GM18951 (cell line): ENCODE measurements at regions not wholly inside any gene's neighbourhood (a gene's known extent, or its start where the extent isn't known, plus 50 kb on each side); places are given as distances from the start of the nearest gene placed in this dataset.

Experiments
- POLR2A ChIP-seq: IDR thresholded peaks from 4 replicates; pipeline ENCODE4 v1.6.1; 2011; ENCODE audit warnings: mild to moderate bottlenecking; ENCODE audit not compliant: insufficient read length, insufficient read depth; ENCODE audit errors: extremely low read depth
- in situ Hi-C: fragments of 300-500 bp; cut with MboI; formaldehyde crosslinking; loops from one replicate; pipeline ENCODE4 v1.12.0; 2022; ENCODE audit warnings: low sequenced_read_pairs, mixed read lengths, inconsistent platforms; ENCODE audit not compliant: unreplicated experiment

DNA sequence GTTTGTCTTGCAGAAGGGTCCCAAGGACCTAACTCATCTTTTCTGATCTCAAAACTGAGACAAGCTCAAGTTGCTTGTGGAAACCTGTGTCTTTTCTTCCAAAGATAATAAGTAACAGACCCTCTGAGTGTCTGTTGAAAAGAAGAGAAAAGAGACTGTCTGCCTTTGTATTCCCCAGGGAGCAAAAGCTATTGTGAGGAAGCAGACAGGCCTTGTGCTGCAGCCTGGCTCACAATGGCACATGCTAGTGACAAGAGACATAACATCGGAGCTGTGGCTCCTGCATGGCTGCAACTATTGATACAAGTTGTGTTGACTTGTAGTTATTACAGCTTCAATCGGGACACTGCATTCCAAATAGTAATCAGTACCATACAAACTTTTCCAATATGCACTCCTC, 202.9 kb downstream of the DKK1 start:
- no peak for TF ChIP-seq POLR2A
- in situ Hi-C loops = no loop called here

DNA sequence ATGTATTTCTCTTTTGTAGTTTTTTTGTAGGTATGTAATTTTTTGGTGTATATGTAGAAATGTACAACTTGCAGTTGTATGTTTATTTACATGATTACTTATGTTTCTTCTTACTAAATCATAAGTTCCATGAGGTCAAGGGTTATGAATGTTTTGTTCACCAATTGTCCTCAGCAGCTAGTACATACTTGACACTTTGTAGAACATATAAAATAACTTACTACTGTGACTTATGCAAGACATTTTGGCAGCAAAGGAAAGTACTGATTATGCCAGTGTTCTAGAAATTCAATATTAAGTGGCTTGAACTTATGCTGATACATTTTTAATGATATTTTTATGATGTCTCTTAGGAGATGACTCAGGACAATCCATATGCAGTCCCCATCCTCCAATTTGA, 209.6 kb downstream of the DKK1 start:
- in situ Hi-C loops = no loop called here
- no peak for TF ChIP-seq POLR2A

DNA sequence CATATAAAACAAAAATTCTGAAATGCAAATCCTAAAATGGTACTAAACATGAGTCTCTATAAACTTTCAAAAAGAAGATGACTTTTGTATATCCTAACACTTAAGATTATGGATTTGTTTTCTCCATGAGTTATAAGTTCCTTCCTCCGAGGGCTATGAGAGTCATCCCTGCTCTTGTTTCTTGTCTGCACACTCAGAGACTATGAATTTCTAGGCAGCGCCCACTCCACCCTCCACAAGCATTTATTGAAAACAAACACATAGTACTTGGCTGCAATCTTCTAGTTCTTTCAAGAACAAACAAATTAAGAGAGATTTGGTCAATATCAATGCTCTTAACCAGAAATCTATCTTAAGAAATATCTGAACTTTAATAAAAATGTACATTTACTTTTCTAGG, 211.7 kb downstream of the DKK1 start:
- in situ Hi-C loops = no loop called here
- TF ChIP-seq POLR2A = no peak

DNA sequence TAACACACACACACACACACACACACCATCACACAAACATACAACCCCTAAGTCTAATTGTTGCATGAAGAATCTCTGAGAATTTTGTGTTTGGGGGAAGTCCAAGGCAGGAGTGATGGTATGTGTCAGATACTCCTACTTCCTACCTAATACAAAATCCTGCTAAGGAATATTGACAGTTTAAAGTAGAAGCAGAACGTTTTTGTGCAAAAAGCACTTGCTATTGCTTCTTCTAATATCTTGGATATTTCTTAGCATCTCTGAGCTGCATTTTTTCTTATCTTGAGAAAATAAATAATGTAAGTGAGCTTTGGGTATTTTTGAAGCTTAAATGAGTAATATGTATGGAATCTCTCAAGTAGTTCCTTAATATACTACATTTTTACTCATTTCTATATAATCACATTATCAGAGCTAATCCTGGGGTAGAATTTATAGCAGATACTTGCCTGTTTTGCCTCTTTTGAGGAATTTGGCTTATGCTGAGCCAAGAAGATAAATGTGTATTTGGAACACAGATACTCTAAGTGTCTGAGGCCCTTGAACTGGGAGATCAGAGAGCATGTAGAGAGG, 212.3 kb downstream of the DKK1 start:
- TF ChIP-seq POLR2A = no peak
- in situ Hi-C loops = no loop called here

DNA sequence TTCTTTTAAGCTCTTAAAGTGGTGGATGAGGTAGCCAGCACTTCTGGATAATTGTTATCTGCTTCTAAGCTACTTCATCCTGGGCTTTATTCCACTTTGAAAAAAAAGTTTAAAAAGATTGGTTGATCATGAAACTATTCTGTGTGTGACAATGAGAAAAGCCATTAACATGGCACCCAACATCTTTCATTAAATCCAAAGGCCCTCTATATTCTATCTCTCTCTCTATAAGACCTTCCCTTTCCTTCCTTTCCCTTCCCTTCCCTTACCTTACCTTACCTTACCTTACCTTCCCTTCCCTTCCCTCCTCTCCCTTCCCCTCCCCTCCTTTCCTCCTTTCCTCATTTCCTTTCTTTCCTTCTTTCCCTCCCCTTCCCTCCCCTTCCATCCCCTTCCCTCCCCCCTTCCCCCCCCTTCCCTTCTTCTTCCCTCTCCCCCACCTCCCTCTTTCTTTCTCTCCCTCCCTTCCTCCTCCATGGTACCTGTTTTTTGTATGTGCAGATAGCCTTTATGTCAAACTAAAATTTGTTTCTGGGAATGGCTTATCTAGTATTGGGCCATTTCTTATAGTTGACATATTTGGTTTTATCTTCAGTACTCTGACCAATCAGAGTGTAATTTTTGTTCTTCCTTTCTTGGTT, 218.7 kb downstream of the DKK1 start:
- TF ChIP-seq POLR2A = no peak
- in situ Hi-C loops = no loop called here

- no peak for TF ChIP-seq POLR2A
- in situ Hi-C loops = no loop called here
Observed at GRCh38 chr10:52533986-52534385, 219.9 kb downstream of the DKK1 start.

GRCh38 chr10:52539463-52539862, 225.4 kb downstream of the DKK1 start:
- in situ Hi-C loops = no loop called here

DNA sequence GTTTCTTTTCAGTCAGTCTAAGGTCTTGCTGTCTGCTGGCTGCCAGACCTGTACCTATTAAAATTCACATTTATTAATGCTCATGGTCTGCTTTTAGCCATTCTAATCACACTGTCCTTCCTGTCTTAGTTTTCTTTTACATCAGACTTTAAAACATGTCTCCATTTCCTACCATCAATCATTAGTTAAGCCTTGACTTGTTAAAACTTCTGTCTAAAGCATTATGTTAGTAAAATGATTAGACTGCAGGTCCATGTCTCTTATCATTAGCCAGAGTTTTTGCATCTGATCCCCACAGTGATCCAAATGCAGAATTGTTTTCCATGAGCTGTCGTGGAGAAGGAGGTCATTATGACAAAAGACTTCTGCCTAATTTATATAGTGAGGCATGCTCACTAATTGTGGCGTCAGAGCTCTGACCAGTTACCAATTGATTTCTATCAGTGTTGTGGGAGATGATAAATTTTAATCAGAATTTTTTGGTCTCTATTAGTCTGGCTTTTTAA, 226.5 kb downstream of the DKK1 start:
- in situ Hi-C loops = no loop called here
- TF ChIP-seq POLR2A = no peak

More at GRCh38 chr10:52539463-52539862, 225.4 kb downstream of the DKK1 start:
- no peak for TF ChIP-seq POLR2A

GRCh38 chr10:52541006-52541473, 227.0 kb downstream of the DKK1 start:
- in situ Hi-C loops = no loop called here

GRCh38 chr10:52542906-52543305, 228.8 kb downstream of the DKK1 start:
- TF ChIP-seq POLR2A = no peak
- in situ Hi-C loops = no loop called here

More at GRCh38 chr10:52541006-52541473, 227.0 kb downstream of the DKK1 start:
- no peak for TF ChIP-seq POLR2A

DNA sequence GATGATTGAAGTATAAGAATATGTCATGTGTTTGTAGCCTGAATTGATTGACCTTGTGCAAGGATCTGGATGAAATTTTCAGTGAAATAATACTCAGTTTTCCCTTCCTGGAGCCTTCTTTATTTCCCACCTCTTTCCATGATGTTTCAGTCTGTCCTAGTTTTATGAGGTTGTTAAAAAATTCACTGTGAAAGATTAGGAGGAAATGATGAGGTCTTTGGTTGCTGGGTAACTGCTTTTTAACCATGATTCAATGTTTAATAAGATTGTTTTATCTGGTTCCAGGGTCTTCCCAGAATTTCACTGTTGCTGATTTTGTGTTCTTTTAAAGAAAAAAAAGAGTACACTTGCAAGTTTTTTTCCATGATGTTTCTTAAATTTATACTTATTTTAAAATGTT, 221.5 kb downstream of the MBL2 start:
- in situ Hi-C loops = no loop called here

GRCh38 chr10:52558090-52558489, 214.5 kb downstream of the MBL2 start:
- in situ Hi-C loops = no loop called here

More for the DNA sequence above, 221.5 kb downstream of the MBL2 start:
- TF ChIP-seq POLR2A = no peak

DNA sequence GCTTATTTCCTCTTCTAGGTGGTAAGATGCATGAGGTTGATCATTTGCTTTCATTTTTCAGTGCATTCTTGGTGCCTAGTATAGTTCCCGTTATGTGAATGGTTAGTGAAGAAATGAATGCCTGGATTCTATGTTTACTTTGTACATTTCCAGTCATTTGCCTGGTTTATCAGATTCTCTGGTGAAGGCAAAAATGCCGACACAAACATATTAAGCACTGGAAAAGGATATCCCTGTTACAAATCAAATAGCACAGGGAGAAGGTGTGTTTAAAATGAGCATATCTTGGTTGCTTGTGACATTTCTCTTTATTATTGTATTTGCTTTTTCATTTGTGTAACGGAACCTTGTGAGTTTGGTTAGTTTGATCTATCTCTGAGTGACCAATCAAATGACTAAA, 211.3 kb downstream of the MBL2 start:
- in situ Hi-C loops = no loop called here

More at GRCh38 chr10:52558090-52558489, 214.5 kb downstream of the MBL2 start:
- no peak for TF ChIP-seq POLR2A

GRCh38 chr10:52563360-52563759, 209.2 kb downstream of the MBL2 start:
- no peak for TF ChIP-seq POLR2A
- in situ Hi-C loops = no loop called here

More for the DNA sequence above, 211.3 kb downstream of the MBL2 start:
- no peak for TF ChIP-seq POLR2A
